H1 (cell line): ENCODE measurements at regions not wholly inside any gene's neighbourhood (a gene's known extent, or its start where the extent isn't known, plus 50 kb on each side); places are given as distances from the start of the nearest gene placed in this dataset.
A peak's percentile ranks its signal among the peaks of the same experiment; 100 is the strongest.

ENCODE experiments used
- CTCF ChIA-PET: fragments of 300-600 bp; sonication (Branson Sonifier 250); formaldehyde crosslinking; loops from one replicate; lab custom pipeline; 2021; ENCODE audit not compliant: partially characterized antibody; lab: Charles Lee
- POLR2A ChIA-PET: fragments of 300-600 bp; sonication (Branson Sonifier 250); formaldehyde crosslinking; loops from one replicate; lab custom pipeline; 2021; ENCODE audit warnings: inconsistent platforms; ENCODE audit not compliant: partially characterized antibody; lab: Charles Lee
- DNase-seq, 2 experiments: peaks; one replicate each; pipeline versions ENCODE4 v3.0.0 to v3.0.0-alpha.2; 2010 to 2022; ENCODE audit warnings: low spot score in 2 of 2, low read depth in 1 of 2, mixed read lengths in 1 of 2
- FAIRE-seq: peaks from 2 replicates; lab custom pipeline; 2011; peaks lifted over from hg19 to GRCh38; lab: Jason Lieb, UNC
- H2AFZ ChIP-seq: 2 replicates; pipeline ENCODE4 v1.8.1; 2012; ENCODE audit warnings: low read length, inconsistent platforms
- H2AK5ac ChIP-seq: 2 replicates; pipeline ENCODE4 v1.6.1; 2013; ENCODE audit warnings: low read depth, low read length
- H2BK120ac ChIP-seq: replicated peaks from 2 replicates; pipeline ENCODE3; 2013; ENCODE audit warnings: low read depth, low read length, inconsistent platforms
- H2BK12ac ChIP-seq: 2 replicates; pipeline ENCODE4 v1.6.1; 2013; ENCODE audit warnings: low read depth, low read length
- H2BK15ac ChIP-seq: 2 replicates; pipeline ENCODE4 v1.6.1; 2013; ENCODE audit warnings: low read length
- H2BK20ac ChIP-seq: 2 replicates; pipeline ENCODE4 v1.6.1; 2013; ENCODE audit warnings: low read length
- H2BK5ac ChIP-seq: 2 replicates; pipeline ENCODE4 v1.6.1; 2013; ENCODE audit warnings: low read depth, low read length
- H3K14ac ChIP-seq: 2 replicates; pipeline ENCODE4 v1.6.1; 2013; ENCODE audit warnings: inconsistent platforms; ENCODE audit not compliant: insufficient read length
- H3K18ac ChIP-seq: 2 replicates; pipeline ENCODE4 v1.6.1; 2013; ENCODE audit warnings: low read length; ENCODE audit errors: extremely low read depth
- H3K23ac ChIP-seq: 2 replicates; pipeline ENCODE4 v1.6.1; 2013; ENCODE audit warnings: inconsistent platforms; ENCODE audit not compliant: insufficient read length
- H3K23me2 ChIP-seq: 2 replicates; pipeline ENCODE4 v1.6.1; 2013; ENCODE audit warnings: low read depth, low read length
- H3K27ac ChIP-seq: 2 replicates; pipeline ENCODE4 v1.6.1; 2011; ENCODE audit warnings: low read depth, low read length, inconsistent platforms
- H3K27me3 ChIP-seq, 4 experiments: replicated peaks in 1 of 4; 1 replicate in 1 of 4; 2 replicates in 3 of 4; pipeline versions ENCODE4 v1.6.1 to v1.8.1; 2011 to 2013; ENCODE audit warnings: low read length in 3 of 4, mild to moderate bottlenecking in 3 of 4, inconsistent platforms in 2 of 4, mixed read lengths in 2 of 4, moderate library complexity in 1 of 4; ENCODE audit not compliant: control insufficient read depth in 3 of 4, insufficient read depth in 3 of 4; ENCODE audit errors: extremely low read depth in 1 of 4
- H3K36me3 ChIP-seq, 4 experiments: 2 replicates each; pipeline versions ENCODE4 v1.6.1 to v1.8.1; 2011 to 2013; ENCODE audit warnings: mild to moderate bottlenecking in 4 of 4, low read length in 3 of 4, moderate library complexity in 2 of 4, control low read depth in 1 of 4, inconsistent platforms in 1 of 4; ENCODE audit not compliant: insufficient read depth in 4 of 4, control insufficient read depth in 2 of 4
- H3K4ac ChIP-seq: replicated peaks from 2 replicates; pipeline ENCODE3; 2013; ENCODE audit warnings: low read length, low read depth, mixed read lengths, inconsistent platforms; ENCODE audit not compliant: insufficient read length
- H3K4me1 ChIP-seq, 4 experiments: replicated peaks in 1 of 4; 1 replicate in 1 of 4; 2 replicates in 3 of 4; pipeline versions ENCODE4 v1.6.1 to v1.8.1; 2011 to 2013; ENCODE audit warnings: low read length in 3 of 4, inconsistent platforms in 2 of 4, mixed read lengths in 1 of 4; ENCODE audit not compliant: insufficient read depth in 4 of 4, control insufficient read depth in 3 of 4
- H3K4me2 ChIP-seq, 2 experiments: 2 replicates each; pipeline versions ENCODE4 v1.6.1 to v1.8.1; 2011 to 2013; ENCODE audit warnings: low read depth in 2 of 2, low read length in 2 of 2, control low read depth in 1 of 2, inconsistent platforms in 1 of 2, mild to moderate bottlenecking in 1 of 2; ENCODE audit not compliant: insufficient read depth in 1 of 2
- H3K4me3 ChIP-seq, 4 experiments: fragments of 200-600, 300-600 bp in 1 of 4; sonication (generic), shearing (Covaris generic), sonication (Bioruptor Twin) in 1 of 4; 2 replicates each; pipeline versions ENCODE4 v1.5.1 to v1.8.1; 2011 to 2016; ENCODE audit warnings: low read length in 4 of 4, low read depth in 3 of 4, control low read depth in 2 of 4, inconsistent platforms in 2 of 4, mild to moderate bottlenecking in 2 of 4, mixed read lengths in 1 of 4, moderate library complexity in 1 of 4; ENCODE audit not compliant: insufficient read depth in 2 of 4; ENCODE audit errors: extremely low read depth in 1 of 4
- H3K56ac ChIP-seq: replicated peaks from 2 replicates; pipeline ENCODE3; 2013; ENCODE audit warnings: low read depth, mild to moderate bottlenecking, mixed read lengths, low read length, inconsistent platforms; ENCODE audit not compliant: insufficient read length
- H3K79me1 ChIP-seq: 2 replicates; pipeline ENCODE4 v1.6.1; 2013; ENCODE audit warnings: low read depth, low read length, control low read depth
- H3K79me2 ChIP-seq, 2 experiments: 2 replicates each; pipeline versions ENCODE4 v1.6.1 to v1.8.1; 2012 to 2013; ENCODE audit warnings: low read length in 2 of 2, mild to moderate bottlenecking in 2 of 2, inconsistent platforms in 1 of 2; ENCODE audit not compliant: insufficient read depth in 2 of 2, control insufficient read depth in 1 of 2
- H3K9ac ChIP-seq, 4 experiments: replicated peaks in 1 of 4; 1 replicate in 1 of 4; 2 replicates in 3 of 4; pipeline versions ENCODE4 v1.6.1 to v1.8.1; 2011 to 2013; ENCODE audit warnings: low read depth in 3 of 4, low read length in 3 of 4, control low read depth in 2 of 4, mild to moderate bottlenecking in 2 of 4, moderate library complexity in 2 of 4, inconsistent platforms in 1 of 4; ENCODE audit errors: extremely low read depth in 1 of 4
- H3K9me3 ChIP-seq, 2 experiments: 2 replicates each; pipeline versions ENCODE4 v1.6.1 to v1.8.1; 2012 to 2013; ENCODE audit warnings: mild to moderate bottlenecking in 2 of 2, moderate library complexity in 2 of 2, control low read depth in 1 of 2, inconsistent platforms in 1 of 2, low read depth in 1 of 2, low read length in 1 of 2, mixed read lengths in 1 of 2; ENCODE audit not compliant: insufficient read depth in 2 of 2
- H4K20me1 ChIP-seq, 2 experiments: replicated peaks in 1 of 2; 2 replicates each; pipeline versions ENCODE3 to v1.8.1; 2011 to 2013; ENCODE audit warnings: inconsistent platforms in 2 of 2, low read length in 2 of 2, mild to moderate bottlenecking in 1 of 2; ENCODE audit not compliant: insufficient read depth in 2 of 2, control insufficient read depth in 1 of 2
- H4K5ac ChIP-seq: 2 replicates; pipeline ENCODE4 v1.6.1; 2013; ENCODE audit warnings: low read length, low read depth, mixed read lengths, inconsistent platforms; ENCODE audit not compliant: insufficient read length
- H4K8ac ChIP-seq: 2 replicates; pipeline ENCODE4 v1.8.0; 2013; ENCODE audit warnings: mild to moderate bottlenecking, moderate library complexity, low read length, inconsistent platforms; ENCODE audit not compliant: insufficient read depth; ENCODE audit errors: extremely low read depth
- H4K91ac ChIP-seq: replicated peaks from 2 replicates; pipeline ENCODE3; 2013; ENCODE audit warnings: low read length, mixed read lengths, inconsistent platforms; ENCODE audit not compliant: insufficient read length
- CEBPB ChIP-seq: IDR thresholded peaks from 2 replicates; pipeline ENCODE4 v1.6.1; 2012; ENCODE audit warnings: low read depth, low read length
- FOSL1 ChIP-seq: IDR thresholded peaks from 2 replicates; pipeline ENCODE4 v1.6.1; 2011; ENCODE audit warnings: mild to moderate bottlenecking, low read depth, low read length, moderate library complexity; ENCODE audit not compliant: insufficient read depth
- GTF2F1 ChIP-seq: IDR thresholded peaks from 2 replicates; pipeline ENCODE4 v1.6.1; 2012; ENCODE audit warnings: low read depth, low read length, improper control_type of control experiment, borderline replicate concordance
- HDAC2 ChIP-seq, 2 experiments: fragments of 300-600 bp in 1 of 2; sonication (generic) in 1 of 2; IDR thresholded peaks; 2 replicates each; pipeline ENCODE4 v1.6.1; 2011 to 2012; ENCODE audit warnings: low read depth in 2 of 2, low read length in 2 of 2, mild to moderate bottlenecking in 2 of 2, moderate library complexity in 2 of 2, borderline replicate concordance in 1 of 2, inconsistent platforms in 1 of 2
- MAFK ChIP-seq: IDR thresholded peaks from 2 replicates; pipeline ENCODE4 v1.6.1; 2012; ENCODE audit warnings: low read depth, mild to moderate bottlenecking, improper control_type of control experiment, low read length
- RXRA ChIP-seq: IDR thresholded peaks from 2 replicates; pipeline ENCODE4 v1.6.1; 2011; ENCODE audit warnings: low read depth, mild to moderate bottlenecking, low read length, moderate library complexity; ENCODE audit not compliant: insufficient read depth
- SIX5 ChIP-seq: IDR thresholded peaks from 2 replicates; pipeline ENCODE4 v1.6.1; 2011; ENCODE audit warnings: mild to moderate bottlenecking, low read depth, low read length
- USF2 ChIP-seq: IDR thresholded peaks from 2 replicates; pipeline ENCODE4 v1.6.1; 2011; ENCODE audit warnings: low read length, improper control_type of control experiment
- WGBS, 2 experiments: shearing (Covaris generic) in 1 of 2; methylation state at CpG; one replicate each; pipeline versions ENCODE4 v1.1.6 to v1.1.7; 2013 to 2015; ENCODE audit warnings: low lambda C conversion rate in 2 of 2, mixed read lengths in 2 of 2, inconsistent platforms in 1 of 2, low coverage in 1 of 2, missing lambda C conversion rate in 1 of 2; ENCODE audit not compliant: insufficient replicate concordance in 2 of 2, insufficient coverage in 1 of 2, insufficient read length in 1 of 2; ENCODE audit errors: extremely low coverage in 1 of 2, missing lambda C conversion rate in 1 of 2; 5-methylcytosine and 5-hydroxymethylcytosine counted together

- Histone ChIP-seq H3K4me1 (peaks cover 0 to 10% (median 5%) of the 10 kb centered on the region in 4 experiments; a peak in 3 of 7 replicates), H2BK12ac (no peak overlapping the region), H3K23me2 (no peaks in the 10 kb centered on the region), H3K79me1 (no peaks in the 10 kb centered on the region), H4K91ac (no peak overlapping the region), H3K27me3 (no peaks in the 10 kb centered on the region), H3K23ac (no peak overlapping the region), H3K4ac (no peak overlapping the region), H4K20me1 (no peaks in the 10 kb centered on the region), H3K9me3 (no peaks in the 10 kb centered on the region), H3K79me2 (no peaks in the 10 kb centered on the region), H3K27ac (no peak overlapping the region), H2BK120ac (no peak overlapping the region), H3K4me3 (no peak overlapping the region), H3K14ac (no peak overlapping the region), H2BK20ac (no peak overlapping the region), H3K56ac (no peak overlapping the region), H3K18ac (no peak overlapping the region), H3K4me2 (peak overlapping the region in 1 of 2 experiments; percentile 13; a peak in 1 of 4 replicates), H2AK5ac (no peak overlapping the region), H3K36me3 (no peaks in the 10 kb centered on the region), H2BK5ac (no peak overlapping the region), H2BK15ac (no peak overlapping the region), H4K8ac (no peak overlapping the region), H2AFZ (no peak overlapping the region), H3K9ac (no peak overlapping the region), H4K5ac (no peak overlapping the region)
- 65% methylated on average over 9 of the region's 9 CpGs; no CpG with 5 or more reads in 1 of the 2 experiments for WGBS, 2 experiments
- POLR2A ChIA-PET: interaction anchor here (0.6 to 2.0 kb wide), 3 partner anchors 13 to 586 kb away, joined by 3 to 7 read pairs (median 6); no protein-coding TSS in a partner anchor
- CTCF ChIA-PET: interaction anchor here (0.6 to 1.8 kb wide), 3 partner anchors 26 to 608 kb away, joined by 3 to 5 read pairs (median 4); no protein-coding TSS in a partner anchor
- DNase-seq (no peak), FAIRE-seq (peak; percentile 81)
- no peak for TF ChIP-seq MAFK
- no peak for TF ChIP-seq USF2
- no peak for TF ChIP-seq HDAC2 (IDR thresholded peaks at IDR 0.05; ENCODE audit: borderline replicate concordance in 1 of 2, low read depth in 2 of 2, low read length in 2 of 2)
- TF ChIP-seq RXRA: no peak
- TF ChIP-seq SIX5: no peak
- TF ChIP-seq FOSL1: no peak
- no peak for TF ChIP-seq CEBPB
- TF ChIP-seq GTF2F1: no peak
Observed at GRCh38 chr15:36527235-36528162, 51.9 kb upstream of the CDIN1 start.
